ENCODE measurements at regions not wholly inside any gene's neighbourhood (a gene's known extent, or its start where the extent isn't known, plus 50 kb on each side); places are given as distances from the start of the nearest gene placed in this dataset.
A peak's percentile ranks its signal among the peaks of the same experiment; 100 is the strongest.

GRCh38 chr14:53501361-53502211 lies 348.5 kb upstream of the DDHD1 start:
- FAIRE-seq: no peak

- no peak for FAIRE-seq
Measured at GRCh38 chr14:53500191-53500590, 347.1 kb upstream of the DDHD1 start.

GRCh38 chr14:53496668-53497067 lies 343.5 kb upstream of the DDHD1 start:
- no peak for FAIRE-seq

- no peak for FAIRE-seq
Measured at GRCh38 chr14:53495846-53496343, 342.8 kb upstream of the DDHD1 start.

- no peak for FAIRE-seq
Measured at GRCh38 chr14:53494587-53494986, 341.5 kb upstream of the DDHD1 start.

GRCh38 chr14:53493860-53494259 lies 340.7 kb upstream of the DDHD1 start:
- FAIRE-seq: no peak

GRCh38 chr14:53493320-53493719 lies 340.2 kb upstream of the DDHD1 start:
- FAIRE-seq: no peak

- no peak for FAIRE-seq
Measured at GRCh38 chr14:53491884-53492277, 338.8 kb upstream of the DDHD1 start.

- FAIRE-seq: peak; percentile 86
Measured at GRCh38 chr14:53491256-53491883, 338.2 kb upstream of the DDHD1 start.

- FAIRE-seq: no peak
Measured at GRCh38 chr14:53478174-53478573, 325.1 kb upstream of the DDHD1 start.

- no peak for FAIRE-seq
Measured at GRCh38 chr14:53473480-53473879, 320.4 kb upstream of the DDHD1 start.

GRCh38 chr14:53472306-53472705 lies 319.2 kb upstream of the DDHD1 start:
- FAIRE-seq: no peak

GRCh38 chr14:53470351-53471043 lies 317.4 kb upstream of the DDHD1 start:
- no peak for FAIRE-seq

GRCh38 chr14:53468876-53469275 lies 315.8 kb upstream of the DDHD1 start:
- no peak for FAIRE-seq

- FAIRE-seq: no peak
Measured at GRCh38 chr14:53464376-53464775, 311.3 kb upstream of the DDHD1 start.

- FAIRE-seq: no peak
Measured at GRCh38 chr14:53462931-53463778, 310.0 kb upstream of the DDHD1 start.

GRCh38 chr14:53461858-53462257 lies 308.7 kb upstream of the DDHD1 start:
- FAIRE-seq: no peak

GRCh38 chr14:53460544-53460943 lies 307.4 kb upstream of the DDHD1 start:
- FAIRE-seq: no peak

GRCh38 chr14:53458368-53458814 lies 305.3 kb upstream of the DDHD1 start:
- peak; percentile 85 for FAIRE-seq

- FAIRE-seq: no peak
Measured at GRCh38 chr14:53456931-53457330, 303.8 kb upstream of the DDHD1 start.

- no peak for FAIRE-seq
Measured at GRCh38 chr14:53452005-53452673, 299.0 kb upstream of the DDHD1 start.

- no peak for FAIRE-seq
Measured at GRCh38 chr14:53450871-53451270, 297.7 kb upstream of the DDHD1 start.

Measured in G401.6 (cell line).